Activated CD8-positive, alpha-beta T cell treated with anti-CD3 and anti-CD28 coated beads for 36 hours (primary cell): ENCODE measurements at regions not wholly inside any gene's neighbourhood (a gene's known extent, or its start where the extent isn't known, plus 50 kb on each side); places are given as distances from the start of the nearest gene placed in this dataset.

ENCODE experiments used
- ATAC-seq: fragments of 200-7000 bp; cut with Tn5 transposase; one replicate; pipeline ENCODE4 v1.10.0; 2021; ENCODE audit warnings: mild to moderate bottlenecking, moderate library complexity
- CTCF ChIA-PET: fragments of 350-600 bp; sonication (Branson Sonifier 250); formaldehyde crosslinking; loops from one replicate; lab custom pipeline; 2021; ENCODE audit warnings: antibody characterized with exemption; lab: Charles Lee
- POLR2A ChIA-PET: fragments of 350-600 bp; sonication (Branson Sonifier 250); formaldehyde crosslinking; loops from one replicate; lab custom pipeline; 2021; ENCODE audit warnings: antibody characterized with exemption; lab: Charles Lee
- DNase-seq: peaks from one replicate; pipeline ENCODE4 v3.0.0-alpha.2; 2020
- H3K27ac Mint-ChIP-seq: one replicate; pipeline ENCODE4 v1.8.0; 2021; ENCODE audit warnings: mild to moderate bottlenecking, mixed read lengths
- H3K27me3 Mint-ChIP-seq: one replicate; pipeline ENCODE4 v1.8.0; 2021; ENCODE audit warnings: mixed read lengths
- H3K36me3 Mint-ChIP-seq: one replicate; pipeline ENCODE4 v1.8.0; 2021; ENCODE audit warnings: low read depth, mixed read lengths
- H3K4me1 Mint-ChIP-seq: one replicate; pipeline ENCODE4 v1.8.0; 2021; ENCODE audit warnings: low read depth, mixed read lengths
- H3K4me3 Mint-ChIP-seq: one replicate; pipeline ENCODE4 v1.8.0; 2021; ENCODE audit warnings: mild to moderate bottlenecking, moderate library complexity, mixed read lengths
- H3K9me3 Mint-ChIP-seq: one replicate; pipeline ENCODE4 v1.8.0; 2021; ENCODE audit warnings: mixed read lengths
- intact Hi-C: fragments of 100-400 bp; cut with micrococcal nuclease; formaldehyde crosslinking; loops from one replicate; pipeline ENCODE4 v1.10.0; 2022
- TF ChIP-seq, protein P1 (sequence below): fragments of 200-600 bp; IDR thresholded peaks from one replicate; pipeline ENCODE4 v1.8.0; 2022; ENCODE audit warnings: antibody characterized with exemption, mild to moderate bottlenecking

DNA sequence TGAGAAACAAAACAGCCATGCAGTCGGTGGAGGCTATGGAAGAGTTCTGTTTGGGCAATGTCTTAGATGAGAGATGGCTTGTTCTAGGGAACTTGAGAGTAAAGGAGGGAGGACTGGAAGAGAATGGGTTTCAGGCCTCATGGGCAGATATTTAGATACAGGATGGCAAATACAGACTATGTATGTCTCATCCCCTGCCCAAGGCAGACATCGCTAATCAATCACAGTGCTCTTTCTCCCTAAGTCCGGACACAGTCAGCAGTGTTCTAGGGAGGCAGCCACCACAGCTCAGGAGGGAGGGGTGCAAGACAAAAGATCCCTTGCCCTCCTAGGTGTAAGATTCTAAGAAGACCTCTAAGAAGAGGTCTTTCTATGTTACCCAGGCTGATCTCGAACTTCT, 159.3 kb upstream of the TLE3 start:
- Mint-ChIP-seq H3K27ac (no peak overlapping the region), H3K4me1 (peaks cover 43% of the 10 kb centered on the region), H3K27me3 (peaks cover 6% of the 10 kb centered on the region), H3K9me3 (peaks cover 2% of the 10 kb centered on the region), H3K4me3 (no peak overlapping the region), H3K36me3 (no peaks in the 10 kb centered on the region)
- TF ChIP-seq, protein P1, sequence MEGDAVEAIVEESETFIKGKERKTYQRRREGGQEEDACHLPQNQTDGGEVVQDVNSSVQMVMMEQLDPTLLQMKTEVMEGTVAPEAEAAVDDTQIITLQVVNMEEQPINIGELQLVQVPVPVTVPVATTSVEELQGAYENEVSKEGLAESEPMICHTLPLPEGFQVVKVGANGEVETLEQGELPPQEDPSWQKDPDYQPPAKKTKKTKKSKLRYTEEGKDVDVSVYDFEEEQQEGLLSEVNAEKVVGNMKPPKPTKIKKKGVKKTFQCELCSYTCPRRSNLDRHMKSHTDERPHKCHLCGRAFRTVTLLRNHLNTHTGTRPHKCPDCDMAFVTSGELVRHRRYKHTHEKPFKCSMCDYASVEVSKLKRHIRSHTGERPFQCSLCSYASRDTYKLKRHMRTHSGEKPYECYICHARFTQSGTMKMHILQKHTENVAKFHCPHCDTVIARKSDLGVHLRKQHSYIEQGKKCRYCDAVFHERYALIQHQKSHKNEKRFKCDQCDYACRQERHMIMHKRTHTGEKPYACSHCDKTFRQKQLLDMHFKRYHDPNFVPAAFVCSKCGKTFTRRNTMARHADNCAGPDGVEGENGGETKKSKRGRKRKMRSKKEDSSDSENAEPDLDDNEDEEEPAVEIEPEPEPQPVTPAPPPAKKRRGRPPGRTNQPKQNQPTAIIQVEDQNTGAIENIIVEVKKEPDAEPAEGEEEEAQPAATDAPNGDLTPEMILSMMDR: no peak
- ATAC-seq (no peak), DNase-seq (no peak)
- ChIA-PET POLR2A (interaction anchor here (1.0 kb wide), 1 partner anchor 157 kb away, joined by 4 read pairs; no protein-coding TSS in a partner anchor), CTCF (interaction anchor here (2.7 kb wide), 1 partner anchor 8 kb away, joined by 7 read pairs; no protein-coding TSS in a partner anchor)
- intact Hi-C loops: no loop called here

DNA sequence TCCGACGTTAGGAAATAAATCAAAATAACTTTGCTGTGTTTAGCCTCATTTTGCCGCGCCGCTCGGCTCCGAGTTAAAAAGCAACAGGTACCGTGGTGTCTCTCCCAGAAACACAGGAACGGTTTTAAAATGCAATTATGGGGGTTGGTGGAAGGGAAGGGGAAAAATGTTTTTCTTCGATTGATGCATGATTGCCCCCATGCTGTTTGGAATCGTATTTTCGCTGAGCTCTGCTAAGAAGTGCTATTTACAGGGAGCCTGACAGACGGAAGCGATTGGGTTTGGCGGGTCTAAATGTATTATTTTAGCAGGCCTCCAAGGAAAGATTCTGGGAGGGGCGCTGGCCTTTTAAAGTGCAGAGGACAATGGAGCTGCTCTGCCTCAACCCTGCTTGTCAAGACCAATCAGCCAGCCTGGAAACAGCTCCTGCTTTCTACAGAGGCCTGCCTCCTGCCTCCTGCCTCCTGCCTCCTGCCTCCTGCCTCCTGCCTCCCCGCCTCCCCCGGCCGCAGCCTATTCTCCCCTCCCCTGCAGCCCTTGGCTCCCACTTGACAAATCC, 156.7 kb upstream of the TLE3 start:
- Mint-ChIP-seq H3K27ac (no peak overlapping the region), H3K4me1 (peaks cover 28% of the 10 kb centered on the region), H3K27me3 (peaks cover 6% of the 10 kb centered on the region), H3K4me3 (no peak overlapping the region), H3K36me3 (no peaks in the 10 kb centered on the region), H3K9me3 (peaks cover 2% of the 10 kb centered on the region)
- TF ChIP-seq, protein P1: no peak
- no peak for DNase-seq
- ChIA-PET CTCF (interaction anchor here (0.8 kb wide), 1 partner anchor 213 kb away, joined by 4 read pairs; no protein-coding TSS in a partner anchor), POLR2A (interaction anchor here (2.0 kb wide), 1 partner anchor 14 kb away, joined by 5 read pairs; no protein-coding TSS in a partner anchor)
- no peak for ATAC-seq
- intact Hi-C loops: no loop called here

DNA sequence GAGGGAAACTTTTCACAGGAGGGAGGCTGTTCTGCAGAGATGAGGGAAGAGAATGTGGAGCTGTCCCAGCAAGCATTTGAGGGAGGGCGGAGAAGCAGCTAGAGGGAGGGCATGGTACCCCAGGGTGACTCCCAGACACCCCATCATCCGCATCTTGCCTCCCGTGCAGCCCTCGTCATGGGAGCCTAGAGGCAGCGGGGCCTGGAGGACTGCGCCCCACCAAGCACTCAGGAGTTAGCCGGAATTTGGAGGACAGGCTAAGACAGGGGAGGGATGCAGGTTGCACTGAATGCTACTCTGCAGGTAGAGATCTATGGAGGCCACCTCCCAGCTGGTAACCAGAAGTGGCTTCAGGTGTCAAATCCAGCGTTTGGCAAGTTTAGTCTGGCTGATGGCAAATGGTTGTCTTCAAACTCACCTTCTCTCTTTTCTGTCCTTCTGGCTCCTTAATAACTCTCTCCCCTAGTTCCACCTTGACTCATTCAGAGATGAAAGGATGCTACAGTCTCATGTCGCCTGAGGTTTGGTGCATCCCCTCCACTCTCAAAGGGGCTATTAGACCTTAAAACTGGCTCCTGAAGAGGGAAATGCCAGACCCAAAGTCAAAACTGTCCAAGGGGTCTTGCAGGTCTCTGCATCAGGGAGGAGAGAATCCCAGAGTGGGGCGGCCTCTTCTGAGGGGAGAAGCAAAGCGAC, 155.9 kb upstream of the TLE3 start:
- Mint-ChIP-seq H3K4me3 (no peak overlapping the region), H3K36me3 (no peaks in the 10 kb centered on the region), H3K27me3 (peaks cover 6% of the 10 kb centered on the region), H3K9me3 (peaks cover 2% of the 10 kb centered on the region), H3K27ac (no peak overlapping the region), H3K4me1 (peaks cover 22% of the 10 kb centered on the region)
- ChIA-PET POLR2A (interaction anchor here (2.0 kb wide), 1 partner anchor 13 kb away, joined by 5 read pairs; no protein-coding TSS in a partner anchor), CTCF (no interaction called here)
- no peak for DNase-seq
- ATAC-seq: no peak
- intact Hi-C loops: no loop called here
- TF ChIP-seq, protein P1: no peak

DNA sequence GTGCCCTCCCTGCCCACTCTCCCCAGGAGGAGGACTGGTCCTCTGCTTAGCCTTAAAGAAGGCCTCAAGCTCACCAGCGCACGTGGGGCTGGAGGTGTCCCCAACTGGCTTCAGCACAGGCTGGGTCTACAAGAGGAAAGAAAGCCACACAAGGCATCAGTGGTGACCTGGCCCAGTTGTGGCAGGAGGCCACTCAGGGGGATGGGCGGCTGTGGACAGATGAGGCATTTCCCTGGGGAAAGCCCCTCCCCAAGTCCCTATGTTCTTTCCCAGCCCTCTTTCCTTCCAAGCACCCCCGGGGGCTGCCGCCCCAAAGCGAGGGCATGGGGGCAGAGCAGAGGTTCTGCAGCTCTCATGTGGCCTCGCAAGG, 155.2 kb upstream of the TLE3 start:
- H3K4me1 Mint-ChIP-seq: peaks cover 22% of the 10 kb centered on the region

More for the DNA sequence above, 155.2 kb upstream of the TLE3 start:
- Mint-ChIP-seq H3K9me3 (peaks cover 2% of the 10 kb centered on the region), H3K4me3 (no peak overlapping the region), H3K36me3 (no peaks in the 10 kb centered on the region), H3K27me3 (peaks cover 6% of the 10 kb centered on the region), H3K27ac (no peak overlapping the region)
- no peak for DNase-seq
- ATAC-seq: no peak
- ChIA-PET POLR2A (interaction anchor here (1.3 to 2.0 kb wide), 2 partner anchors 11 to 12 kb away, joined by 3 to 5 read pairs; no protein-coding TSS in a partner anchor), CTCF (no interaction called here)
- TF ChIP-seq, protein P1: no peak
- intact Hi-C loops: no loop called here
